HG03521 (cell line): ENCODE measurements at regions not wholly inside any gene's neighbourhood (a gene's known extent, or its start where the extent isn't known, plus 50 kb on each side); places are given as distances from the start of the nearest gene placed in this dataset.

Source experiments
- ATAC-seq: cut with Tn5 transposase; IDR thresholded peaks from one replicate; pipeline ENCODE4 v1.9.1; 2021; ENCODE audit warnings: mild to moderate bottlenecking, moderate library complexity; ENCODE audit not compliant: unreplicated experiment

- ATAC-seq = no peak
These were observed 74.9 kb upstream of the GAREM1 start for GRCh38 chr18:32545631-32546030.

GRCh38 chr18:32544088-32544487 is 73.4 kb upstream of the GAREM1 start:
- no peak for ATAC-seq

DNA sequence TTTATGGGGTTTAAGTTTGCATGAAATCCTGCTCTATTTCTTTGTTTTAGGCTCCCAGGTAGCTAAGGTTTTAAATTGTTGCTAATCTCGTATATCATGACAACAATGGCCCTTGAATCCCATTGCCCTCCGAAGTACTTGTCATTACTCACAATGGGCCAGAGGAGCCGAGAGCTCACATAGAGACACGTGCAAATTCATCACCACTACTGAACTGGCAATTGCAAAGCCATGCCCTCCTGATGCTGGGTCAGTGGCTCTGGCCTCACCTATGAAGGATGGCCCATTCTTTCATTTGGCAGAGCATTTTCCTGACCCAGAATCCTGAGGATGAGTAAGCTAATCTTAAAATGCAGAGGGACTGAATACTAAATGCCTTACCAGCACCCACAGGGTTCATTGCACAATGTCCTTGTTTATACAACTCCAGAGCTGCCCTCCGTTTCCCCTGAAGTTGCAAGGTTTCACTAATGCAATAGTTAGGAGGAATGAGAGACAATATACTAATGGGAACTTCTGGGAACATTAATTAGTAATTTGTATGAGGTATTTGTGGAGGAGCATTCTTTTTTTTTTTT is 71.6 kb upstream of the GAREM1 start:
- ATAC-seq = no peak

- peak; percentile 77 for ATAC-seq
These were observed 60.4 kb upstream of the GAREM1 start for GRCh38 chr18:32530947-32531651.

DNA sequence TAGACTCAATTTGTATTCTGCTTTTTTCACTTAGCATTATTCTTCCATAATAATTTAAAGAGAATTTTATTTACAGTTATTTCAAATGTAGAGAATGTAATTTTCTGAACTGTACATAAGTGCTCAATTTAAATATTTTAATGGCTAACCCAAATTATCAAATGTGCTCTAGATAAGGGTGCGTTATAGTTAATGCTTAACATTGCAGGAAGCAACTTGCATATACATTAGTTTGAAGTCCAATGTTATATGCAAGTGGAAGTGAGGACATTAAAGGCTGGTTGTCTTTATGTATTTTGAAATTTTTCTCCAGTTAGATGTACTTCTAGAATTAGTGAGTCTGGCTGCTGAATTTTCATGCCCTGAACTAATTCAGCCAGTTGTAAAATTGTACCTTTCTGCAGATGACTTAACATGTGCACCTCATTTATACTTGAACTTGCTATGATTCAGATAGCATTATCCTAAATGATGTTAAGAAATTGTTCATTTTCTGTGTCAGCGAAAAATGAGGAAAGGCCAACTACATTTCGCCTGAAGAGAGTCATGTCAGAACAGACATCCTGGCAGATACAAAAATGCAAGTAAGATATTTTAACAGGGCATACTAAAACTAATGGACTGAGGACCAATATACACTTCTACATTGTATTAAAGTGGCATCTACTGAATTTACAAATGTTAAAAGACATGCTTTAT is 59.2 kb upstream of the GAREM1 start:
- no peak for ATAC-seq

DNA sequence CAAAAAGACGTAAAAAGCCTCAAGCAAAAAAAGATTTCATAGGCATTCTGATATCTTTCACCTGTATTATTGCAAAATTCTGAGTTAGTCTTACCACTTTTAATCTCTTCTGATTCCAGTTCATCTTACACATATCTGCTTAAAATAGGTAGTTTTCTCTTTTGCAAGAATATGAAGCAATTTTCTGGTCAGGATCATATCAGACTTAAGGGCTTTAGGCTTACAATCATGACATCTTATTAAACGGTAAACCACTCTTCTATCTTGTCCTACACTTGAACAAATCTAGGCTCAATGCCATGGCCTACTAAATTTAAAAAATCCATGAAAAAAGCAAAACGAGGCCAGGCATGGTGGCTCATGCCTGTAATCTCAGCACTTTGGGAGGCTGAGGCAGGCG is 50.1 kb upstream of the GAREM1 start:
- no peak for ATAC-seq
